Stimulated activated CD4-positive, alpha-beta T cell treated with anti-CD3 and anti-CD28 coated beads, TNF-alpha, amount 100 ng/mL, for 48 hours (primary cell): ENCODE measurements at regions not wholly inside any gene's neighbourhood (a gene's known extent, or its start where the extent isn't known, plus 50 kb on each side); places are given as distances from the start of the nearest gene placed in this dataset.
"Not testable (repeated sequence)": the region's sequence is repeated elsewhere in the genome, so short reads cannot be mapped to it uniquely, and the experiment has no call there.

ENCODE experiments used
- DNase-seq, 3 donors: peaks; one replicate each; pipeline ENCODE4 v3.0.0-alpha.2; 2020; ENCODE audit warnings: low read depth in 3 of 3

DNA sequence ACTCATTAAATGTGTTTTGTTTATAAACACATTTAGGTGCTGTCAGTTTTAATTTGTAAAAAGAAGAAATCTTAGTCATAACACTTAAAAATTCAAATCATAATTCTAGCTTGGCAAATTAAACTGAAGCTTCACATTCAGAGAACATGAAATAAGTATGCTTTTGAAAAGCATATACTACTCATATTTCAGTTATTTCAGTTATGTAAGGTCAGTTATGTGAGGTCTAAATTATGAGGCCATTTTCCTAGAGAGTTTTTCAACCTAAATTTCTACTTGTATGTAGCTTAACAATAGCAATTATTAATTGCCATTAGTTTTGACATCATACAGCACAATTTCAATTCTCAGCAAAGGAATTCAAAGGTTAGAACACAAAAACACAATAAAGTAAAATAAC, 465.0 kb downstream of the PLOD2 start:
- DNase-seq = no peak

DNA sequence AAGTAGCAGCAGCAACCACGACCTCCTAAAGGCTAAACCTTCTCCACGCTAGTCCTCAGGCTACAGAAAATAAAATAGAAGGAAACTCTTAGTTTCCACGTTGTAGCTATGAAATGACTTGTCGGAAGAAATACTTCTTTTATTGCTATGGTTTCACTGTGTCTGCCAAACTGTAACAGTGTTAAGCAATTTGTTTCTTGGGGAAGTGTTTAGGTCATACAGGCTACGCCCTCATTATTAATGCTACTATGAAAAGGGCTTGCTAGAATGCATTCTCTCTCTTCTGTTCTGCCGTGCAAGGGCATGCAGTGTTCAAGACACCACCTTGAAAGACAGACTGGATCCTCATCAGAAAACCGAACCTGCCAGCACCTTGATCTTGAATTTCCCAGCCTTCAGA, 462.7 kb downstream of the PLOD2 start:
- no peak for DNase-seq

DNA sequence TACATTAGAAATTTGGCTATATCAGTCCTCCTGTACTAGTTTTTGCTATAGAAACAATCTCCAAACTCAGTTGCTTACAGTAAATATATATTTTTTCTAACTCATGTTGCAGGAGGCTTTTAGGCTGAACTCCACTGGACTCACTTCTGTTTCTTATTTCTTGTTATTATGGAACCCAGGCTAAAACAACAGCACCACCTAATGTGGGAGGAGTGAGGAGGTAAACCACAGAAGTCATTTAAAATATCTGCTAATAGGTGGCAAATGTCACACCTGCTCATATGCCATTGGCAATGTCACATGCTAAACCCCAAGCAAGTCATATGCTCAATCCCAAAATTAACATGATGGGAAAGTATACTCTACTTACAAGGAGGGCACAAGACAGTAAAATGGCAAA, 462.2 kb downstream of the PLOD2 start:
- no peak for DNase-seq

- no peak for DNase-seq
Measured at GRCh38 chr3:145704020-145704419, 457.0 kb downstream of the PLOD2 start.

DNA sequence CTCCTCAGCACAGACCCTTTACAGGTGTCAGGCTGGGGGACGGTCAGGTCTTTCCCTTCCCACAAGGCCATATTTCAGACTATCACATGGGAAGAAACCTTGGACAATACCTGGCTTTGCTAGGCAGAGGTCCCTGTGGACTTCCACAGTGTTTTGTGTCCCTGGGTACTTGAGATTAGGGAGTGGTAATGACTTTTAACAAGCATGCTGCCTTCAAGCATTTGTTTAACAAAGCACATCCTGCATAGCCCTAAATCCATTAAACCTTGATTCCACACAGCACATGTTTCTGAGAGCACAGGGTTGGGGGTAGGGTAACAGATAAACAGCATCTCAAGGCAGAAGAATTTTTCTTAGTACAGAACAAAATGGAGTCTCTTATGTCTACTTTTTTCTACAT, 451.2 kb downstream of the PLOD2 start:
- not testable (repeated sequence) for DNase-seq

- DNase-seq = no peak
Measured at GRCh38 chr3:145716519-145716918, 444.5 kb downstream of the PLOD2 start.

DNA sequence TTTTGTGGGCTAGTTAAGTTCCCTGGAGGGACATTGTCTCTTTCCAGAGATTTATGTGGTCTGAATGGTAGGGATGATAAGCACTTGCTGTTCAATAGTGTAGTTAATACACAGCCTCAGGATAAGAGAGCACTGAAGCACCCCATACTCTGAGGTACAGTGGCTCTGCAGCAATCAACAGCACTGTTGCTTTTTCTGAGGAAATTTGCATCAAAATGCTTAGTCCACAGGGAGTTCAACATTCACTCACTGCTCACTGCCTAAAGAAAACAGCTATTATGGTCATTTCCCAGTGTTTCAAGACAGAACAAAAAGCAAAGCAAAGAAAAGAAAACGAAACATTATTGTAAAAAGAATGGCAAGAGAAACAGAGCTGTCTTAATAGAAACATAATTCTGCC, 441.9 kb downstream of the PLOD2 start:
- DNase-seq = no peak

DNA sequence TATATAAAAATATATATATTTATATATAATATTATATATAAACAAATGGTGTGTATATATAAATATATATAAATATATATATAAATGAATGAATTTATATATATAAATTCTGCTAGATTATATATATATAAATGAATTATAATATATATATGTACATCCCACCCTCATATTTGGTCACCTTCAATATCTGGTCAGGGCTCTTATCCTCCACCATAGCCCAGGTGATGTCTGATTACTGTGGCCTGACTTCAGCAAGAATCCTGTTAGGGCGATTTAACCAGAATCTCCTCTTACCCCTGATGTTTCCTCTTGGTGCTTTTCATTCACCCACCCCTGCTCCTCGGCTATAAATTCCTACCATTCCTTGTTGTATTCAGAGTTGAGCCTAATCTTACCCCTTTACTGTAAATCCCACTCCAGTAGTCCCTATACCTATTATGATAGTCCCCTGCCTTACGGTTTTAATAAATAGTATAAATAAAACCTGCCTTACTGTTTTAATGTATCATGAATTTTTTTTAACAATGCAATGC, 439.6 kb downstream of the PLOD2 start:
- no peak for DNase-seq

GRCh38 chr3:145721815-145722214, 439.2 kb downstream of the PLOD2 start:
- no peak for DNase-seq

GRCh38 chr3:145727476-145727875, 433.5 kb downstream of the PLOD2 start:
- DNase-seq = no peak

DNA sequence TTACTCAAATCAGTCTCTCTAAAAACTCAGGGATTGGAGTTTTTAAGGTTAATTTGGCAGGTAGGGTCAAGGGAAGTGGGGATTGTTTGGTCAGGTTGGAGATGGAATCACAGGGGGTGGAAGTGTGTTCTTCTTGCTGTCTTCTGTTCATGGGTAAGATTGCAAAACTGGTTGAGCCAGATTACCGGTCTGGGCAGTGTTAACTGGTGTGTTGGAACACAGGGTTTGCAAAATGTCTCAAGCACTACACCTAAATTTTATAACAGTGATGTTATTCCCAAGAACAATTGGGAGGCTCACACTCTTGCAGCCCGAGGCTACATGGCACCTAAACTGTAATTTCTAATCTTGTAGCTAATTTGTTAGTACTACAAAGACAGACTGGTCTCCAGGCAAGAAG, 425.4 kb downstream of the PLOD2 start:
- no peak for DNase-seq

- no peak for DNase-seq
Measured at GRCh38 chr3:145737952-145738351, 423.0 kb downstream of the PLOD2 start.

DNA sequence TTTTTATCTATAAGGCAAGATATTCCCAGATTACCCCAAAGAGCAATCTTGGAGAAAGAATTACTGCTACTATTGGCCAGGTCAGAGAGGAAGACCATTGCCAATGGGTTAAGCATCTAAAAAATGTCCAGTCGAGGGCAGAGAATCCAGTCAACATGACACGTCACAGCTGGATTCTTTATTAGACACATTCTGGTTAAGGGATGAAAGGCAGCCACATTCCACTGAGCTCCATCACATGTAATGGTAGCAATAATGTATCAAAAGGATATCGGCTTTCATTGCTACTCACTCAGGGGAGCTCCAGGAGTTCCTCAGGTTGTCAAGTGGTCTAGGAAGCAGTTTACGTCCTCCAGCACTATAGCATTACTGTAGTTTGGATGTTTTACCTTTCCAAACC, 421.1 kb downstream of the PLOD2 start:
- DNase-seq = no peak

- no peak for DNase-seq
Measured at GRCh38 chr3:145750657-145751056, 410.3 kb downstream of the PLOD2 start.

- DNase-seq = no peak
Measured at GRCh38 chr3:145752576-145752975, 408.4 kb downstream of the PLOD2 start.

- DNase-seq = no peak
Measured at GRCh38 chr3:145754605-145755289, 406.2 kb downstream of the PLOD2 start.

GRCh38 chr3:145760036-145760435, 400.9 kb downstream of the PLOD2 start:
- no peak for DNase-seq

GRCh38 chr3:145767909-145768308, 393.1 kb downstream of the PLOD2 start:
- no peak for DNase-seq

DNA sequence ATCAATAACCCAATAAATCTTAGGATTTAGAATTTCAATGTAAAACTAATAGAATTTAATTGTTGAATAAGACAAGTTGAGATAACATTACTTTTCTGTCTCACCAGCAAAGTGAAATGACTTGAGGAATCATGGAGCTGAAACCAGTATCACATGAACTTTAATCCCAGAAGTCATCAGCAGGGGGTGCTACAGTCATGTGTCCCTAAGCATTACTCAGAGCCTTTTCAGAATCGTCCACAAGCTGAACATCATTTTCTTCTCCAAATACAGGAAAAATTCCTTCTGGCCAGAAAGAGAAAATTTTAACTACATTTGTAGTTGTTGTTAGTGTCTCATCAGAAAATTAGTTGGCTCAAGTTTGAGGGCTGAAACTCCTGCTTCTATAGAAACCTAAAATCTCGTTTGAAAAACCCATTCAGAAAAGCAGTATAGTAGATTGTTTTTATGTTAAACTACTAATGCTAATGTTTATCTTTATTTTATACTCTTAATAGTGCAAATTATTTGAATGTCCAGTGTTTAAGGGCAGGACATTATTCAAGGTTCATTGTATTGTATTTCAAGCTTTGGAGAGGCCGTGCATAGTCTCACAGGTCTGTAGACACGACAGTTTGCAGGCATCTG, 384.1 kb downstream of the PLOD2 start:
- DNase-seq = peak in 1 of 3 donors; percentile 5

GRCh38 chr3:145780301-145780700, 380.7 kb downstream of the PLOD2 start:
- DNase-seq = no peak

DNA sequence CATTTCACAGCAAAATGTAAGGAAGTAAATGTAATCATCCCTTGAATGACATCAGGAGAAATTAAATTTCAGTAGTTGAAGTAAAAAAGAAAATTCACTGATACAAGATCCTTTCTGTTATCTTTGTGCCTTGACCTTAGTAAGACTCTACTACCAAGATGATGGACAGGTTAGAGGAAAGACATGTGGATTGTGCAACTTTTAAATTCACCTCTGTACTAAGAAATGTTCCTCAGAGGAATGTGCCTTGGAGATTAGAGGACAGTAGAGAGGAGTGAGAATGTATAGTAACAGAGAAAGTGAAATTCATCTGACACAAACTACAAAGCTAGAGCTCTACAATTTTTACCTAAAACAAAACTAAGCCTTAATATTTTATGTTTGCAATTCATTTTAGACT, 375.3 kb downstream of the PLOD2 start:
- DNase-seq = no peak

DNA sequence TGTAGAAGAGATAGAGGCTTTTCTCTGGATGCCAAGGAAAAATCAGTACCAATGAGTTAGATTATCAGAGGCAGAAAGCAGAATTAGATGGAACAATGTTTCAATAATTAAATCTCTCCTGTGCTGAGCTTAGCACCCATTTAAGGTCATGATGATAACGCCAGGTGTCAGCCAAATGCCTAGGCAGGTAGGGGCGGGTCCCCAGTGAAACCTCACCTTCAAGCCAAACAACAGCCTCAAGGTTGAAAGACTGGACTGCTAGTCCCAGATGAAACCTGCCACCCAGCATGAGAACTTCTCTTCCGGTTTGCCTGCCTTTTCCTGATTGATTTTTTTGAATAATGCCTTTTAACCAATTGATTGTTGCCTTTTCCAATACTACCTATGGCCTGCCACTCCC, 363.0 kb downstream of the PLOD2 start:
- DNase-seq = no peak

DNA sequence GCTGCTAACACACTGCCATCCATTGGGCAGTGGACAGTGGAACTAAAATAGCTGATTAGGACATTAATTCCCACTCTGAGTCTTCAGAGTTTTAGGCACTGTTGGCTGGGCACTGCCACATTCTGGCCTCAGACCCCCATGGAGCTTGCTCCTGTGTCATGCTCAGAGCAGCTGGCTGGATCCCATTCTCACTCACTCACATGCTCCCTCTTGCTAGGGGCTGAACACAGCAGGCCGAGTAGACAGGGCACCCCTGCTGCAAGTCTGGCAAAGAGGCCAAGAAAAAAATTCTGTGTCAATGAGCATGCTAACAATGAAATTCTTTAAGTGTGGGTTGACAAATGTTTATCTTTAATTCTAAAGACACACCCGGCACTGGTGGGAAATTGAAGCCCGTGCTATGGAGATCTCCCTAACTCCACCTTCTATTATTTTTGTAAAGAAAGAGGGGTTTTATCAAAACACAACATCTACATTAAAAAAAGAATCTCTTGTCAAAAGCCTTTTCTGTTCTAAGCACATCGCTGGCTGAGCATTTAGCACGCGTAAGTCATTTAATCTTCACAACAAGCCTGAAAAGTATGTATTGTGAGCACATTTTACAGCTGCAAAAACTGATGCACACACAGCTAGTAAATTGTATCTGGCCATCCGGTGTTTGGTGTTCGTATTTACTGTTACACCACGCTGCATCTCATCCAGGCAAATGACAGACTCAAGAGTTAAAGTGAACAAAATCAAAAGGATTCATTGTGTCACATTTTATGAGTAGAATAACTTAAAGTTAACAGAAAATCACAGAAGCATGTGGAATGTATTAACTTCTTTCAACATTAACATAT, 362.1 kb downstream of the PLOD2 start:
- no peak for DNase-seq
